GM12878 (cell line): ENCODE measurements at regions not wholly inside any gene's neighbourhood (a gene's known extent, or its start where the extent isn't known, plus 50 kb on each side); places are given as distances from the start of the nearest gene placed in this dataset.

ENCODE experiments used
- ATAC-seq: fragments of 200-7000 bp; cut with Tn5 transposase; 3 replicates; pipeline ENCODE4 v1.9.1; 2020; ENCODE audit warnings: mild to moderate bottlenecking, moderate library complexity
- BruUV-seq: library from RNA; stranded (reverse); fragments of 400-500 nt; replicated peaks from 2 replicates; lab custom pipeline; 2021; lab: Mats Ljungman, UMichigan
- CTCF ChIA-PET: fragments of 300-600 bp; sonication (Branson Sonifier 250); formaldehyde crosslinking; extraction: SDS; loops from one replicate; lab custom pipeline; 2021; ENCODE audit warnings: inconsistent platforms; lab: Yijun Ruan, JAX
- POLR2A ChIA-PET: fragments of 350-600 bp; formaldehyde crosslinking; extraction: SDS; loops from one replicate; lab custom pipeline; 2021; ENCODE audit warnings: inconsistent platforms; lab: Charles Lee
- RAD21 ChIA-PET: fragments of 300-600 bp; sonication (Branson Sonifier 250); formaldehyde crosslinking; loops from one replicate; lab custom pipeline; 2023; ENCODE audit warnings: antibody characterized with exemption; ENCODE audit not compliant: unreplicated experiment; lab: Charles Lee
- SMC1A ChIA-PET: fragments of 300-600 bp; sonication (Branson Sonifier 250); formaldehyde crosslinking; loops from one replicate; lab custom pipeline; 2023; ENCODE audit not compliant: unreplicated experiment, uncharacterized antibody; lab: Charles Lee
- DNase-seq: peaks from one replicate; pipeline ENCODE4 v3.0.0-alpha.2; 2011; ENCODE audit warnings: low read depth, low spot score
- FAIRE-seq: peaks from 3 replicates; lab custom pipeline; 2011; peaks lifted over from hg19 to GRCh38; lab: Jason Lieb, UNC
- H2AFZ ChIP-seq: 2 replicates; pipeline ENCODE4 v1.6.0; 2011; ENCODE audit warnings: low read depth, low read length, control low read depth; ENCODE audit not compliant: control insufficient read depth
- H3K27ac ChIP-seq: 2 replicates; pipeline ENCODE4 v1.5.1; 2011; ENCODE audit warnings: control low read depth; ENCODE audit not compliant: control insufficient read depth, insufficient read depth
- H3K27me3 ChIP-seq, 2 experiments: replicated peaks in 1 of 2; 2 replicates each; pipeline versions ENCODE4 v1.6.0 to v1.6.1; 2011; ENCODE audit warnings: low read length in 1 of 2; ENCODE audit not compliant: control insufficient read depth in 2 of 2, insufficient read depth in 2 of 2
- H3K36me3 ChIP-seq, 2 experiments: 2 replicates each; pipeline ENCODE4 v1.5.1; 2011; ENCODE audit warnings: low read length in 1 of 2; ENCODE audit not compliant: control insufficient read depth in 2 of 2, insufficient read depth in 2 of 2
- H3K4me1 ChIP-seq: 2 replicates; pipeline ENCODE4 v1.6.1; 2011; ENCODE audit warnings: mild to moderate bottlenecking, low read length, moderate library complexity, mixed read lengths; ENCODE audit not compliant: control insufficient read depth, insufficient read depth
- H3K4me2 ChIP-seq: 2 replicates; pipeline ENCODE4 v1.6.0; 2011; ENCODE audit warnings: control low read depth; ENCODE audit not compliant: control insufficient read depth, insufficient read depth
- H3K4me3 ChIP-seq: fragments of 200-600 bp; sonication (generic); 2 replicates; pipeline ENCODE4 v1.5.1; 2016
- H3K79me2 ChIP-seq: 2 replicates; pipeline ENCODE4 v1.6.0; 2011; ENCODE audit warnings: low read length; ENCODE audit not compliant: control insufficient read depth, insufficient read depth
- H3K9ac ChIP-seq: 2 replicates; pipeline ENCODE4 v1.8.0; 2011; ENCODE audit warnings: low read length, control low read depth, mixed read lengths; ENCODE audit not compliant: control insufficient read depth, insufficient read depth
- H3K9me3 ChIP-seq: replicated peaks from 3 replicates; pipeline ENCODE4 v1.5.1; 2011; ENCODE audit warnings: mild to moderate bottlenecking, low read length; ENCODE audit not compliant: control insufficient read depth, insufficient read depth
- H4K20me1 ChIP-seq: 2 replicates; pipeline ENCODE4 v1.6.0; 2011; ENCODE audit not compliant: control insufficient read depth, insufficient read depth
- CBX3 ChIP-seq: fragments of 200-600 bp; sonication (generic); IDR thresholded peaks from 2 replicates; pipeline ENCODE4 v1.6.1; 2016; ENCODE audit warnings: low read depth, borderline replicate concordance
- DPF2 ChIP-seq: fragments of 450-650 bp; IDR thresholded peaks from 2 replicates; pipeline ENCODE4 v1.6.1; 2017; ENCODE audit warnings: mild to moderate bottlenecking
- ELK1 ChIP-seq: IDR thresholded peaks from 2 replicates; pipeline ENCODE4 v1.6.1; 2012; ENCODE audit warnings: low read depth, low read length, improper control_type of control experiment
- GATAD2B ChIP-seq: fragments of 450-650 bp; conservative IDR thresholded peaks from 2 replicates; pipeline ENCODE4 v1.6.1; 2017; ENCODE audit warnings: low read depth, mild to moderate bottlenecking, moderate library complexity
- ZNF384 ChIP-seq: IDR thresholded peaks from 2 replicates; pipeline ENCODE4 v1.6.1; 2012; ENCODE audit warnings: low read depth, mild to moderate bottlenecking, low read length, improper control_type of control experiment, borderline replicate concordance
- WGBS: methylation state at CpG from one replicate; pipeline ENCODE4 v1.1.6; 2016; ENCODE audit warnings: low lambda C conversion rate; ENCODE audit not compliant: insufficient replicate concordance, insufficient coverage; ENCODE audit errors: missing lambda C conversion rate; 5-methylcytosine and 5-hydroxymethylcytosine counted together
- in situ Hi-C: fragments of 300-500 bp; cut with MboI; formaldehyde crosslinking; loops from 9 replicates; pipeline ENCODE4 v1.14.3; 2018; ENCODE audit warnings: mixed read lengths
- intact Hi-C: fragments of 100-400 bp; cut with micrococcal nuclease; formaldehyde crosslinking; loops from one replicate; pipeline ENCODE4 v1.14.2; 2022; ENCODE audit not compliant: unreplicated experiment

- TF ChIP-seq GATAD2B: no peak
These were observed 737.0 kb downstream of the HDGFL1 start (continued) for GRCh38 chr6:23306251-23306950.

GRCh38 chr6:23307516-23307915 lies 738.1 kb downstream of the HDGFL1 start:
- ChIA-PET POLR2A (no interaction called here), CTCF (no interaction called here), RAD21 (no interaction called here), SMC1A (no interaction called here)
- Histone ChIP-seq H3K4me1 (no peaks in the 10 kb centered on the region), H3K27ac (no peak overlapping the region), H2AFZ (no peak overlapping the region), H3K4me2 (no peak overlapping the region), H4K20me1 (no peaks in the 10 kb centered on the region), H3K4me3 (no peak overlapping the region), H3K9ac (no peak overlapping the region), H3K9me3 (no peaks in the 10 kb centered on the region), H3K27me3 (no peaks in the 10 kb centered on the region), H3K36me3 (no peaks in the 10 kb centered on the region), H3K79me2 (no peaks in the 10 kb centered on the region)
- BruUV-seq: no TSS peak
- DNase-seq: no peak
- in situ Hi-C loops (no loop called here), intact Hi-C loops (no loop called here)
- 2% methylated on average over 4 of the region's 4 CpGs for WGBS
- no peak for TF ChIP-seq DPF2
- no peak for TF ChIP-seq ELK1
- no peak for TF ChIP-seq CBX3
- TF ChIP-seq ZNF384: no peak
- FAIRE-seq: no peak
- ATAC-seq: no peak
